Mesodermal cell (in vitro differentiated cells): ENCODE measurements at regions not wholly inside any gene's neighbourhood (a gene's known extent, or its start where the extent isn't known, plus 50 kb on each side); places are given as distances from the start of the nearest gene placed in this dataset.

Experiments used
- H3K27ac ChIP-seq: 2 replicates; pipeline ENCODE4 v1.7.0; 2013; ENCODE audit warnings: mild to moderate bottlenecking, low read depth, low read length, moderate library complexity; ENCODE audit not compliant: severe bottlenecking
- H3K36me3 ChIP-seq: 2 replicates; pipeline ENCODE4 v1.7.1; 2013; ENCODE audit warnings: mild to moderate bottlenecking, low read length, moderate library complexity; ENCODE audit not compliant: control insufficient read depth, insufficient read depth
- H3K4me1 ChIP-seq: one replicate; pipeline ENCODE4 v1.7.1; 2013; ENCODE audit warnings: mild to moderate bottlenecking, low read length; ENCODE audit not compliant: insufficient read depth, control insufficient read depth, poor library complexity, severe bottlenecking
- H3K4me3 ChIP-seq: 2 replicates; pipeline ENCODE4 v1.7.0; 2013; ENCODE audit warnings: low read length, control low read depth, mild to moderate bottlenecking; ENCODE audit not compliant: insufficient read depth, poor library complexity, severe bottlenecking; ENCODE audit errors: extremely low read depth
- H3K9me3 ChIP-seq: 2 replicates; pipeline ENCODE4 v1.7.1; 2013; ENCODE audit warnings: mild to moderate bottlenecking, low read length, moderate library complexity; ENCODE audit not compliant: control insufficient read depth
- WGBS, 2 experiments: methylation state at CpG; one replicate each; pipeline ENCODE4 v1.1.5; 2013; ENCODE audit warnings: missing lambda C conversion rate in 2 of 2; ENCODE audit not compliant: insufficient coverage in 2 of 2; 5-methylcytosine and 5-hydroxymethylcytosine counted together

- H3K27ac ChIP-seq = no peak overlapping the region
Measured at GRCh38 chr14:38774162-38774561, 328.9 kb downstream of the SEC23A start.

DNA sequence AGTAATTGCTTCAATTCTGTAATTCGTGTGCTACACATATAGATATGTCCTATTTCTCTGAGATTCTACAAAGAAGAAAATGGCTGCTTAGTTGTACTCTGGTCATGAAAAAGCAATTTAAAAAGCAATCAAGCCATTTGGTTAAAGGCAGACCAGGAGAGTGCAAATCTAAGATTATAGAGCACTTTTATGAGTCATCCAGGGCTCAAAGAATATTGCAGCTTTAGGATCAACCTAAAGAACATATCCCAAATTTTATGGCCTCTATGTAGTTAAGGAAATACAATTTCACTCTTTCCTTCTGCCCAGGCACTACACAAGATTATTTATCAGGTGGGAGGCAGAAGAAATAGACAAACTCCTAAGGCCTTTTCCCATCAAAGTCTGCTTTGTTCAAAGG is 332.8 kb downstream of the SEC23A start:
- Histone ChIP-seq H3K9me3 (no peaks in the 10 kb centered on the region), H3K4me1 (no peaks in the 10 kb centered on the region), H3K36me3 (no peaks in the 10 kb centered on the region), H3K4me3 (no peak overlapping the region), H3K27ac (no peak overlapping the region)
- WGBS, 2 experiments = no CpG with 5 or more reads among the region's 1 CpG

More at GRCh38 chr14:38774162-38774561, 328.9 kb downstream of the SEC23A start:
- Histone ChIP-seq H3K9me3 (no peaks in the 10 kb centered on the region), H3K36me3 (no peaks in the 10 kb centered on the region), H3K4me1 (no peaks in the 10 kb centered on the region), H3K4me3 (no peak overlapping the region)

DNA sequence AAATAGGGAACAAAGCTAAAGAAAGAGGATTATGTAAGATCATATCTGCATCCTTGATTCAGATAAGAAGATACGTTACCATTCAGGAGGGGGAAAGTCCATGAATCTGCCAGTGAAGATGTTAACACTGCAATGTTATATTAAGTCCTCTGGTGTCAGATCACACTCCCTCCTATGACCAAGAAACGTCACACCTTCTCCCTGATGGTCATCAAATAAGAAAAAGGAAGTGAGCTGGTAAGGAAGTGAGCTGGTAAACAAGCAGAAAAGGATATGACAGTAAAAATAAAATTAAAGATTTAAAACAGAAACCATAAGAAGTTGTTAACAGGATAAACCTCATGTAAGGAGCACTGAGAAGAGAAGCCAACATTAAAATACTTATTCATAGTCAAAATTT is 340.2 kb downstream of the SEC23A start:
- no peak overlapping the region for H3K27ac ChIP-seq
- no CpG with 5 or more reads among the region's 2 CpGs for WGBS, 2 experiments
- H3K36me3 ChIP-seq = no peaks in the 10 kb centered on the region
- H3K4me3 ChIP-seq = no peak overlapping the region
- H3K4me1 ChIP-seq = no peaks in the 10 kb centered on the region
- H3K9me3 ChIP-seq = no peaks in the 10 kb centered on the region

DNA sequence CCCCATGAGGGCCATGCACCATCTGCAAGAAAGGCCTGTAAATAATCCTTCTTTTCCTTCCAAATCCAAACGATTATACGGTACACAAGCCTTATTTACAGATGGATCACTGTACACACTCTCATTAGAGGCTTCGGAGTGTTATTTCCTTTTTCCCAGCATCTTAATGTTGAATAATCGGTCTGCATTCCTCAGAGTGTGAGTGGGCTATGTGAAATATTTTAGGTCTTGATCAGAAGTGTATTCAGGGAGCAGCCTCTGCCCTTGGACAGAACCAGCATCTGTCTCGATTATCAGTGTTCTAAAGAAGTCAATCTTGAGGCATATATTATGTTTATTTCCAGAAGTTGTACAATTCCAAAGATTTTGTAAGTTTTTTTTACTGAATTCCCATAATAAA is 340.6 kb downstream of the SEC23A start:
- H3K9me3 ChIP-seq = no peaks in the 10 kb centered on the region
- no peaks in the 10 kb centered on the region for H3K36me3 ChIP-seq
- 90 to 100% methylated on average over 2 of the region's 5 CpGs for WGBS, 2 experiments

DNA sequence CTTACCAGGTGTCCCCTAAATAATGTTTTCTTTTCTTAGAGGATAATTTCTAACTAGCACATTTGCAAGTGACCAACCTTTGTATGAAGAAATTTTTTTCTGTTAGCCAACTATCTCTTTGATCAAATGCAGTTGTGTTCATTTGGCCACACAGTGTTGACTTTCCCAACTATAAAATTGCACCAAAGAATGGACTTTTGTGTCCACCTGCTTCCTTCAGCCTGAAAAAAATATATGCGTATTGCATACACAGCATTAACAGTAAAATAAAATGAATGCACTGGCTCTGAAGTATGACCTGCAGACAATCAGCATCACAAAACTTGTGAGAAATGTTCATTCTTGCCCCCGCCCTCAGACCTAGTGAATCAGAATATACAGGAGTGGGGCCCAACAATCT is 342.0 kb downstream of the SEC23A start:
- Histone ChIP-seq H3K27ac (no peak overlapping the region), H3K9me3 (no peaks in the 10 kb centered on the region), H3K4me3 (no peak overlapping the region), H3K36me3 (no peaks in the 10 kb centered on the region), H3K4me1 (no peaks in the 10 kb centered on the region)
- 100% methylated on average over 1 of the region's 2 CpGs; no CpG with 5 or more reads in 1 of the 2 experiments for WGBS, 2 experiments

More for the DNA sequence above, 340.6 kb downstream of the SEC23A start:
- Histone ChIP-seq H3K4me1 (no peaks in the 10 kb centered on the region), H3K27ac (no peak overlapping the region), H3K4me3 (no peak overlapping the region)

DNA sequence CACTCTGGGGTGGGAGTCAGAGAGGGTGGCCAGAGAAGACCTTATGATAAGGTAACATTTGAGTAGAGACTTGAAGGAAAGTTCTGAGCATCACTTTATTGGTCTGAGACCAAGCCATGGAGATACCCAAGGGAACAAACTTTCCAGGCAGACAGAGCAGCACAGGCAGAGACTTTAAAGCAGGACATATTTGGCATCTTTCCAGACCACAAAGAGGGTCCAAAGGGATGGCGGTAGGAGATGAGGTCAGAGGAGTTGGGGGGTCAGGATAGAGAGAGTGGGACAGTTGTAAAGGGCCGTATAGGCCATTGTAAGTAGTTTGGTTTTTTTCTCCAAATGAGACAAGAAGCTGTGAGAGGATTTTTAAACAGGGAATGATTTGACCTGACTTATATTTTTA is 344.4 kb downstream of the SEC23A start:
- Histone ChIP-seq H3K9me3 (no peaks in the 10 kb centered on the region), H3K27ac (no peak overlapping the region), H3K36me3 (no peaks in the 10 kb centered on the region), H3K4me1 (no peaks in the 10 kb centered on the region), H3K4me3 (no peak overlapping the region)
- 90 to 100% methylated on average over 1 to 2 of the region's 2 CpGs for WGBS, 2 experiments

DNA sequence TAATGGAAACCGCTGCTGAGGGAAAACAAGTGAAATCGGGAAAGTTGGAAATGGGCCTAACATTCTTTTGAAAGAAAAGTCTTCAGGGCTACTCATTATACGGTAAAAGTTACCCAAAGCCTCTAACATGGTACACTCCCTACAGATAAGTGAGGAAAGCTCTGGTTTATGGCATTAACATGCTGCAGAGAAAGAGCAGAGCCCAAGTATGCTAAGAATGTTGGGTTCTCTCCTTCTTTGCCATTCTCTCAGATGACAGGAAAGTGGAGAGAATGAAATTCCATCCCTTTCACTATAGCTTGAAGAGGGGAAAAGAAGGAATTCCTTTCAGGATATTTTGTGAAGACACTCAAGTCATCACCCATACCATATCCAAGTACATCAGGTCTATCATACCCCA is 348.0 kb downstream of the SEC23A start:
- Histone ChIP-seq H3K4me3 (no peak overlapping the region), H3K27ac (peak overlapping the region; percentile 46), H3K4me1 (no peaks in the 10 kb centered on the region), H3K9me3 (no peaks in the 10 kb centered on the region), H3K36me3 (no peaks in the 10 kb centered on the region)
- no CpG with 5 or more reads among the region's 3 CpGs for WGBS, 2 experiments

GRCh38 chr14:38752750-38753149 is 350.3 kb downstream of the SEC23A start:
- H3K4me1 ChIP-seq = no peaks in the 10 kb centered on the region
- H3K4me3 ChIP-seq = no peak overlapping the region
- no CpG with 5 or more reads among the region's 3 CpGs for WGBS, 2 experiments
- no peaks in the 10 kb centered on the region for H3K9me3 ChIP-seq
- no peaks in the 10 kb centered on the region for H3K36me3 ChIP-seq
- H3K27ac ChIP-seq = no peak overlapping the region

GRCh38 chr14:38752341-38752740 is 350.7 kb downstream of the SEC23A start:
- Histone ChIP-seq H3K9me3 (no peaks in the 10 kb centered on the region), H3K36me3 (no peaks in the 10 kb centered on the region), H3K4me1 (no peaks in the 10 kb centered on the region), H3K4me3 (no peak overlapping the region), H3K27ac (no peak overlapping the region)
- WGBS, 2 experiments = no CpG with 5 or more reads among the region's 2 CpGs

GRCh38 chr14:38751459-38751858 is 351.6 kb downstream of the SEC23A start:
- Histone ChIP-seq H3K27ac (no peak overlapping the region), H3K36me3 (no peaks in the 10 kb centered on the region), H3K4me3 (no peak overlapping the region), H3K9me3 (no peaks in the 10 kb centered on the region), H3K4me1 (no peaks in the 10 kb centered on the region)

GRCh38 chr14:38749936-38750335 is 353.1 kb downstream of the SEC23A start:
- WGBS, 2 experiments = 44 to 87% methylated on average over 1 to 2 of the region's 3 CpGs
- Histone ChIP-seq H3K4me3 (no peak overlapping the region), H3K4me1 (no peaks in the 10 kb centered on the region), H3K27ac (no peak overlapping the region), H3K9me3 (no peaks in the 10 kb centered on the region), H3K36me3 (no peaks in the 10 kb centered on the region)

DNA sequence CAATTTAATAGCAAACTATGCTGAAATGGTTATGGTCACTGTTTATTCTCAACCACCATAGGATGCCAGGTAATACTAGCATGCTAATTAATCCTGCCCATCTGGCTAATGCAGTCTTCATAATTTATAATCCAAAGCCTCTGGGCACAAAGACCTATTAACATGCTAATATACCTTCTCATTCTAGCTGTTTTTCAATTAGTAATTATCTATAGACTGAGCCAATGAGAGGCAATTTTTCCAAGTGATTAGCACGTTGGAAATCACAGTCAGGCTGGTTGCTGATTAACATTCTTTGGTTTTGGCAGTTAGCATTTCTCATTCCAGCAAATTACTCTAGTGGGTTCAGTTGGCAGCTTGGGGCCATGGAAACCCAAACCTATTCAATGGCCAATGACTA is 357.2 kb downstream of the SEC23A start:
- H3K36me3 ChIP-seq = no peaks in the 10 kb centered on the region
- 70% methylated on average over 1 of the region's 1 CpG; no CpG with 5 or more reads in 1 of the 2 experiments for WGBS, 2 experiments
- no peaks in the 10 kb centered on the region for H3K4me1 ChIP-seq
- no peaks in the 10 kb centered on the region for H3K9me3 ChIP-seq
- H3K4me3 ChIP-seq = no peak overlapping the region
- no peak overlapping the region for H3K27ac ChIP-seq
